Mammary epithelial cell (primary cell): ENCODE measurements at regions not wholly inside any gene's neighbourhood (a gene's known extent, or its start where the extent isn't known, plus 50 kb on each side); places are given as distances from the start of the nearest gene placed in this dataset.

ENCODE experiments used
- EZH2 ChIP-seq: IDR thresholded peaks from 2 replicates; pipeline ENCODE4 v1.6.1; 2012; ENCODE audit warnings: low read length, inconsistent platforms, borderline replicate concordance
- TF ChIP-seq, protein P1 (sequence below), 2 donors: IDR thresholded peaks in 1 of 2; conservative IDR thresholded peaks in 1 of 2; 2 replicates each; pipeline ENCODE4 v1.5.1; 2011 to 2012; ENCODE audit warnings: inconsistent platforms in 2 of 2, low read length in 2 of 2, mild to moderate bottlenecking in 2 of 2, control low read depth in 1 of 2, low read depth in 1 of 2; ENCODE audit not compliant: insufficient read depth in 1 of 2; ENCODE audit errors: extremely low read depth in 1 of 2

DNA sequence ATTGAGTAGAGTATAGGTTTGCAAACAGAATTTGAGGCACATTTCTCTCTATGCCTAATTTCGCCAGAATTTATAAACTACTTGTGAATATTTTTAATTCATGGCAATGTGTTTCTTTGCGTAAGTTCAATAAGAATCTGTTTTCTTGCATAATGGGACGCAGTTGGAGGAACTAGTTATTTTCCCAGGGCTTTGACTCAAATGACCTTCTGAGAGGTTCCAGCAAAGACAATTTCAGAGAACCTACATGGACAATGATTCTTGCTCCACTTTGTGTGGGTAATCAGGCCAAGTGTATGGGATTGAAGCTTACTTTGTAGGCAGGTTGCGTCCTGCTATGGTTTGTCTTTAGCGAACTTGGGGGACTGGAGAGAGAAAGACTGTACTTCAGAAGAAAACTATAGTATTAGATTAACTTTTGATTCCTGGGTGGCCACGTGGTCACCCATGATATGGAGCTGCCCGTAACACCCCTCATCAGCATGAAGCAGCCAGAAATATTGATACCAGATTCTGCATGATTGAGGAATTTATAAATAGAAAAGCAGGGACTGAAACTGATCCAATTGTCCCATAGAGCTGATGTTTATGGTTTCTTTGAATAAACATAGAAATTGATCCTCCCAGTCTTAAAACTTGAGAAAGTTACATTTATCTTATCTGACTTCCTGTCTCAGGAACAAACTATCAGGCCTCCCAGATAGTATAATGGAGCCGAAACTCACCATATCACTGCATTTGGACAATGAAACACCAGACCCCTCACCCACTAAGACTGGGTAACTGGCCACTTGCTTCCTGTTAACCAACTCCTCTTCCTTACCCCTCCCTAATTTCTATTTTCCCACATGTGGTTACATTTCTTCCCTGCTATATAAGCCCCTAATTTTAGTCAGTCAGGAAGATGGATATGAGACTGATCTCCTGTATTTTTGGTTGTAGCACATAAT lies 815.3 kb upstream of the HS6ST1 start:
- TF ChIP-seq, protein P1, sequence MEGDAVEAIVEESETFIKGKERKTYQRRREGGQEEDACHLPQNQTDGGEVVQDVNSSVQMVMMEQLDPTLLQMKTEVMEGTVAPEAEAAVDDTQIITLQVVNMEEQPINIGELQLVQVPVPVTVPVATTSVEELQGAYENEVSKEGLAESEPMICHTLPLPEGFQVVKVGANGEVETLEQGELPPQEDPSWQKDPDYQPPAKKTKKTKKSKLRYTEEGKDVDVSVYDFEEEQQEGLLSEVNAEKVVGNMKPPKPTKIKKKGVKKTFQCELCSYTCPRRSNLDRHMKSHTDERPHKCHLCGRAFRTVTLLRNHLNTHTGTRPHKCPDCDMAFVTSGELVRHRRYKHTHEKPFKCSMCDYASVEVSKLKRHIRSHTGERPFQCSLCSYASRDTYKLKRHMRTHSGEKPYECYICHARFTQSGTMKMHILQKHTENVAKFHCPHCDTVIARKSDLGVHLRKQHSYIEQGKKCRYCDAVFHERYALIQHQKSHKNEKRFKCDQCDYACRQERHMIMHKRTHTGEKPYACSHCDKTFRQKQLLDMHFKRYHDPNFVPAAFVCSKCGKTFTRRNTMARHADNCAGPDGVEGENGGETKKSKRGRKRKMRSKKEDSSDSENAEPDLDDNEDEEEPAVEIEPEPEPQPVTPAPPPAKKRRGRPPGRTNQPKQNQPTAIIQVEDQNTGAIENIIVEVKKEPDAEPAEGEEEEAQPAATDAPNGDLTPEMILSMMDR (conservative IDR thresholded peaks at IDR 0.05 in 1 of 2, IDR thresholded peaks at IDR 0.05 in 1 of 2; ENCODE audit: extremely low read depth in 1 of 2, insufficient read depth in 1 of 2, low read depth in 1 of 2, low read length in 2 of 2), result no peak
- TF ChIP-seq EZH2, result no peak
